IMR-90 (cell line): ENCODE measurements at regions not wholly inside any gene's neighbourhood (a gene's known extent, or its start where the extent isn't known, plus 50 kb on each side); places are given as distances from the start of the nearest gene placed in this dataset.

Experiments
- FOS ChIP-seq: fragments of 150-350 bp; IDR thresholded peaks from 2 replicates; pipeline ENCODE4 v1.6.1; 2016; ENCODE audit warnings: low read depth, low read length
- NFE2L2 ChIP-seq: fragments of 150-350 bp; IDR thresholded peaks from 2 replicates; pipeline ENCODE4 v1.6.1; 2016; ENCODE audit warnings: low read depth, mild to moderate bottlenecking, low read length
- POLR2A ChIP-seq: IDR thresholded peaks from 2 replicates; pipeline ENCODE4 v1.6.1; 2012; ENCODE audit warnings: mild to moderate bottlenecking, low read depth, low read length
- SMC3 ChIP-seq: fragments of 150-350 bp; IDR thresholded peaks from 2 replicates; pipeline ENCODE4 v1.6.1; 2016; ENCODE audit warnings: low read depth, mild to moderate bottlenecking, antibody characterized with exemption, low read length, moderate library complexity
- TF ChIP-seq, protein P1 (sequence below): conservative IDR thresholded peaks from 2 replicates; pipeline ENCODE4 v1.5.1; 2012; ENCODE audit warnings: mild to moderate bottlenecking, low read depth, low read length, improper control_type of control experiment

DNA sequence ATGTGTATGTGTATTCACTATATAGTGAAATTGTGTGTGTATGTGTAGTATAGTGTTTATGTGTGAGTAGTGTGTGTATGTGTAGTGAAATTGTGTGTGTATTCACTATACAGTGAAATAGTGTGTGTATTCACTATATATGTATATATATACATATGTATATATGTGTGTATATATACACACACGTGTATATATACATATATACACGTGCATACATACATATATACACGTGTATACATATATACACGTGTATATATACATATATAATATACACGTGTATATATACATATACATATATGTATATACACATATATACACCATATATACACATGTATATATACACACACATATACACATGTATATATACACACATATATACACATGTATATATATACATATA lies 403.6 kb upstream of the TUSC1 start:
- TF ChIP-seq POLR2A: no peak
- no peak for TF ChIP-seq SMC3
- TF ChIP-seq, protein P1, sequence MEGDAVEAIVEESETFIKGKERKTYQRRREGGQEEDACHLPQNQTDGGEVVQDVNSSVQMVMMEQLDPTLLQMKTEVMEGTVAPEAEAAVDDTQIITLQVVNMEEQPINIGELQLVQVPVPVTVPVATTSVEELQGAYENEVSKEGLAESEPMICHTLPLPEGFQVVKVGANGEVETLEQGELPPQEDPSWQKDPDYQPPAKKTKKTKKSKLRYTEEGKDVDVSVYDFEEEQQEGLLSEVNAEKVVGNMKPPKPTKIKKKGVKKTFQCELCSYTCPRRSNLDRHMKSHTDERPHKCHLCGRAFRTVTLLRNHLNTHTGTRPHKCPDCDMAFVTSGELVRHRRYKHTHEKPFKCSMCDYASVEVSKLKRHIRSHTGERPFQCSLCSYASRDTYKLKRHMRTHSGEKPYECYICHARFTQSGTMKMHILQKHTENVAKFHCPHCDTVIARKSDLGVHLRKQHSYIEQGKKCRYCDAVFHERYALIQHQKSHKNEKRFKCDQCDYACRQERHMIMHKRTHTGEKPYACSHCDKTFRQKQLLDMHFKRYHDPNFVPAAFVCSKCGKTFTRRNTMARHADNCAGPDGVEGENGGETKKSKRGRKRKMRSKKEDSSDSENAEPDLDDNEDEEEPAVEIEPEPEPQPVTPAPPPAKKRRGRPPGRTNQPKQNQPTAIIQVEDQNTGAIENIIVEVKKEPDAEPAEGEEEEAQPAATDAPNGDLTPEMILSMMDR: no peak
- TF ChIP-seq NFE2L2: no peak
- TF ChIP-seq FOS: no peak
